ENCODE measurements at regions not wholly inside any gene's neighbourhood (a gene's known extent, or its start where the extent isn't known, plus 50 kb on each side); places are given as distances from the start of the nearest gene placed in this dataset.

DNA sequence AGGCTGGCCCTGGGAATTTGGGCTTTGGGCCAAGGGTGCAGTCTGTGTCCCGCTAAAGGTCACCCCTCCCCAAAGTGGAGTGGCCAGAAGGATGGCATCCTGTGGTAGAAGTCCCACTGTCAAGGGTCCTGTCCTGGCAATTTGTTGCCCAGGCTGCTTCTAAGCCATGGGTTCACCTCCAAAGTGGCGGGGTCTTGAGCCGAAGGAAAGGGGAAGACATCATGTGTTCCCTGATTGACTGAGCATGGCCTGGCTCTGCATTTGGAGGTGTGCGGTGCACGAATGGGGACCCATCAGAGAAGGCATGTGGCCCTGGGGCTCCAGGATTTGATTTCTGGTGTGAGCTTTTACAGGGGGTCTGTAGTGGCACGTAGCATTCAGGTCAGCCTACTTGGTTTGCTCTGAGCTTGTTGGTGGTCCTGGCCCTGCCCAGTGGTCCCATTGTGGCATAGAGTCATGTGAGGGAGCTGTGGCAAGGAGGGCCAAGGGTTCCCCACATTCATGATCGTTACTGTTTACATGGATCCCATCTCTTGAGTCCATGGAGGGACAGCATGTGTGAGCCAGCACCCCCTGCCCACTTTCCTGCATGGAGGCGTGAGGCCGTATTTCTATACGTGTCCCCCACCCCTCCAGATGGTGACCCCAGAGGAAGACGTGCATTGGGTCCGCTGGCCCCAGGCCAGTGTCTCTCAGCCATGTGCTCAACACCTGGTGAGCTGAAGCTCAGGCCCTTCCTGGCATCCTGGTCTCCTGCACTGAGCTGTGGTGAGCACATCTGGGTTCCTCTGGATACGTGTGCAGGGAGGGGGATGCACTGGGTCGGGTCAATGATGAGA lies 225.1 kb downstream of the SNRPN start:
- H3K9me3 ChIP-seq (ENCODE audit: low read length): peaks cover 15% of the 10 kb centered on the region
- H3K36me3 ChIP-seq (ENCODE audit: insufficient read depth, low read length): no peaks in the 10 kb centered on the region
- TF ChIP-seq EP300 (conservative IDR thresholded peaks at IDR 0.05; ENCODE audit: poor library complexity, severe bottlenecking) (no peak), RAD21 (conservative IDR thresholded peaks at IDR 0.05) (no peak), SMC3 (conservative IDR thresholded peaks at IDR 0.05; ENCODE audit: poor library complexity) (no peak), POLR2AphosphoS5 (IDR thresholded peaks at IDR 0.05) (no peak)
- TF ChIP-seq, protein P1, sequence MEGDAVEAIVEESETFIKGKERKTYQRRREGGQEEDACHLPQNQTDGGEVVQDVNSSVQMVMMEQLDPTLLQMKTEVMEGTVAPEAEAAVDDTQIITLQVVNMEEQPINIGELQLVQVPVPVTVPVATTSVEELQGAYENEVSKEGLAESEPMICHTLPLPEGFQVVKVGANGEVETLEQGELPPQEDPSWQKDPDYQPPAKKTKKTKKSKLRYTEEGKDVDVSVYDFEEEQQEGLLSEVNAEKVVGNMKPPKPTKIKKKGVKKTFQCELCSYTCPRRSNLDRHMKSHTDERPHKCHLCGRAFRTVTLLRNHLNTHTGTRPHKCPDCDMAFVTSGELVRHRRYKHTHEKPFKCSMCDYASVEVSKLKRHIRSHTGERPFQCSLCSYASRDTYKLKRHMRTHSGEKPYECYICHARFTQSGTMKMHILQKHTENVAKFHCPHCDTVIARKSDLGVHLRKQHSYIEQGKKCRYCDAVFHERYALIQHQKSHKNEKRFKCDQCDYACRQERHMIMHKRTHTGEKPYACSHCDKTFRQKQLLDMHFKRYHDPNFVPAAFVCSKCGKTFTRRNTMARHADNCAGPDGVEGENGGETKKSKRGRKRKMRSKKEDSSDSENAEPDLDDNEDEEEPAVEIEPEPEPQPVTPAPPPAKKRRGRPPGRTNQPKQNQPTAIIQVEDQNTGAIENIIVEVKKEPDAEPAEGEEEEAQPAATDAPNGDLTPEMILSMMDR (IDR thresholded peaks at IDR 0.05; ENCODE audit: poor library complexity, severe bottlenecking): no peak
- H4K20me1 ChIP-seq (ENCODE audit: insufficient read depth): no peaks in the 10 kb centered on the region
- H3K9me2 ChIP-seq (ENCODE audit: insufficient read depth, low read length): no peaks in the 10 kb centered on the region
- H3F3A ChIP-seq (ENCODE audit: insufficient read depth, low read length, poor library complexity, severe bottlenecking): no peaks in the 10 kb centered on the region
- H3K79me2 ChIP-seq (replicated peaks; ENCODE audit: insufficient read depth, low read length): no peaks in the 10 kb centered on the region
- no peaks in the 10 kb centered on the region for H3K27me3 ChIP-seq (ENCODE audit: insufficient read depth, low read depth, low read length)
- H3K9ac ChIP-seq (ENCODE audit: low read length): no peak overlapping the region
- H3K27ac ChIP-seq (ENCODE audit: low read length): no peak overlapping the region
- no peak overlapping the region for H3K4me2 ChIP-seq (ENCODE audit: low read length)
- no peak overlapping the region for H2AFZ ChIP-seq (ENCODE audit: low read depth, low read length)
- no peak overlapping the region for H3K4me3 ChIP-seq (ENCODE audit: low read length)

DNA sequence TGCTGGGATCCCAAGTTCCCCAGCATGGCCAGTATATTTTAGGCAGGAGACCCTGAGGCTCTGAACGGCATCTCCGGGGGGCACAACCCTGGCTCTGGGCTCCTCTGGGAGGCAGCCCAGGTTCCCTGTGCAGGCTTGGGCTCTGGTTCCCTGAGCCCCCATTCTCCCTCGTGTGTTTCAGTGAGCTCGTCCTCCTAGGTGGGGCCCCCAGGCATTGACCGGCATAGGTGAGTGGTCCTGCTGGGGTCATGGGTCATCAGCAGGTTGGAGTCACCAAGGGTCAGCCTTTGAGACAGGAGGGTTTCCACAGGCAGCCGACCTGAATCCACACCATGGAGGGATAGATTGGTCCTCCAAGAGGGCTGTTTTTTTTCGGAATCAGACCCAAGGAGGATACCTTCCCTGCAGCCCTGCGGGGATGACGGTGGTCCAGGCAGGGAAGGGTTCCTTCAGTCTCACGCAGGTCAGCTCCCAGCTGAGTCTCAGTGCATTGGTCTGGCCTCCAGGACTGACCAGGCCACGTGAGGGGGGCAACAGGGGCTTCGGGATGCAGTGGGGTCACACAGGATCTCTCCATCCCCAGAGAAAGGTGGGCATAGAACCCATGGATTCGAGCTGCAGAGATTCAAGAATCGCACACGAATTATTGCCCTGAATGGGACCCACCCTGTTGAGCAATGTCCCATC lies 226.0 kb downstream of the SNRPN start:
- Histone ChIP-seq H3K9ac (ENCODE audit: low read length) (no peak overlapping the region), H3K79me2 (replicated peaks; ENCODE audit: insufficient read depth, low read length) (no peaks in the 10 kb centered on the region), H3F3A (ENCODE audit: insufficient read depth, low read length, poor library complexity, severe bottlenecking) (no peaks in the 10 kb centered on the region), H3K4me2 (ENCODE audit: low read length) (no peak overlapping the region), H3K27ac (ENCODE audit: low read length) (no peak overlapping the region), H3K36me3 (ENCODE audit: insufficient read depth, low read length) (no peaks in the 10 kb centered on the region), H2AFZ (ENCODE audit: low read depth, low read length) (no peak overlapping the region), H3K27me3 (ENCODE audit: insufficient read depth, low read depth, low read length) (no peaks in the 10 kb centered on the region), H3K9me3 (ENCODE audit: low read length) (peaks cover 15% of the 10 kb centered on the region), H3K4me3 (ENCODE audit: low read length) (no peak overlapping the region), H4K20me1 (ENCODE audit: insufficient read depth) (no peaks in the 10 kb centered on the region), H3K9me2 (ENCODE audit: insufficient read depth, low read length) (no peaks in the 10 kb centered on the region)
- TF ChIP-seq RAD21 (conservative IDR thresholded peaks at IDR 0.05): no peak
- no peak for TF ChIP-seq EZH2 (IDR thresholded peaks at IDR 0.05; ENCODE audit: borderline replicate concordance, insufficient read depth, low read length, poor library complexity, severe bottlenecking)
- no peak for TF ChIP-seq POLR2AphosphoS5 (IDR thresholded peaks at IDR 0.05)
- TF ChIP-seq MXI1 (conservative IDR thresholded peaks at IDR 0.05; ENCODE audit: poor library complexity, severe bottlenecking): no peak
- TF ChIP-seq, protein P2, sequence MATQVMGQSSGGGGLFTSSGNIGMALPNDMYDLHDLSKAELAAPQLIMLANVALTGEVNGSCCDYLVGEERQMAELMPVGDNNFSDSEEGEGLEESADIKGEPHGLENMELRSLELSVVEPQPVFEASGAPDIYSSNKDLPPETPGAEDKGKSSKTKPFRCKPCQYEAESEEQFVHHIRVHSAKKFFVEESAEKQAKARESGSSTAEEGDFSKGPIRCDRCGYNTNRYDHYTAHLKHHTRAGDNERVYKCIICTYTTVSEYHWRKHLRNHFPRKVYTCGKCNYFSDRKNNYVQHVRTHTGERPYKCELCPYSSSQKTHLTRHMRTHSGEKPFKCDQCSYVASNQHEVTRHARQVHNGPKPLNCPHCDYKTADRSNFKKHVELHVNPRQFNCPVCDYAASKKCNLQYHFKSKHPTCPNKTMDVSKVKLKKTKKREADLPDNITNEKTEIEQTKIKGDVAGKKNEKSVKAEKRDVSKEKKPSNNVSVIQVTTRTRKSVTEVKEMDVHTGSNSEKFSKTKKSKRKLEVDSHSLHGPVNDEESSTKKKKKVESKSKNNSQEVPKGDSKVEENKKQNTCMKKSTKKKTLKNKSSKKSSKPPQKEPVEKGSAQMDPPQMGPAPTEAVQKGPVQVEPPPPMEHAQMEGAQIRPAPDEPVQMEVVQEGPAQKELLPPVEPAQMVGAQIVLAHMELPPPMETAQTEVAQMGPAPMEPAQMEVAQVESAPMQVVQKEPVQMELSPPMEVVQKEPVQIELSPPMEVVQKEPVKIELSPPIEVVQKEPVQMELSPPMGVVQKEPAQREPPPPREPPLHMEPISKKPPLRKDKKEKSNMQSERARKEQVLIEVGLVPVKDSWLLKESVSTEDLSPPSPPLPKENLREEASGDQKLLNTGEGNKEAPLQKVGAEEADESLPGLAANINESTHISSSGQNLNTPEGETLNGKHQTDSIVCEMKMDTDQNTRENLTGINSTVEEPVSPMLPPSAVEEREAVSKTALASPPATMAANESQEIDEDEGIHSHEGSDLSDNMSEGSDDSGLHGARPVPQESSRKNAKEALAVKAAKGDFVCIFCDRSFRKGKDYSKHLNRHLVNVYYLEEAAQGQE (IDR thresholded peaks at IDR 0.05; ENCODE audit: borderline replicate concordance): no peak
- no peak for TF ChIP-seq TAF1 (IDR thresholded peaks at IDR 0.05; ENCODE audit: low read depth)
- TF ChIP-seq, protein P1 (IDR thresholded peaks at IDR 0.05; ENCODE audit: poor library complexity, severe bottlenecking): no peak
- no peak for TF ChIP-seq SMC3 (conservative IDR thresholded peaks at IDR 0.05; ENCODE audit: poor library complexity)
- TF ChIP-seq EP300 (conservative IDR thresholded peaks at IDR 0.05; ENCODE audit: poor library complexity, severe bottlenecking): no peak
